Heart left ventricle (tissue), 16 donors: ENCODE measurements at regions not wholly inside any gene's neighbourhood (a gene's known extent, or its start where the extent isn't known, plus 50 kb on each side); places are given as distances from the start of the nearest gene placed in this dataset.

Source experiments
- ATAC-seq, 4 donors: fragments of 200-7000 bp; cut with Tn5 transposase; one replicate each; pipeline ENCODE4 v1.9.1; 2020 to 2022; ENCODE audit warnings: moderate library complexity in 4 of 4, mild to moderate bottlenecking in 3 of 4, moderate number of reproducible peaks in 1 of 4
- DNase-seq, 5 donors: peaks; one replicate each; pipeline ENCODE4 v3.0.0-alpha.2; 2020
- H3K27ac ChIP-seq, 12 donors: fragments of 200-600 bp; sonication (generic) in 4 of 12; one replicate each; pipeline versions ENCODE4 v1.5.0 to v1.8.0; 2016 to 2022; ENCODE audit warnings: mild to moderate bottlenecking in 2 of 12
- H3K27me3 ChIP-seq, 9 donors: fragments of 200-600 bp; sonication (generic) in 2 of 9; one replicate each; pipeline versions ENCODE4 v1.5.1 to v1.8.0; 2016 to 2022; ENCODE audit warnings: mild to moderate bottlenecking in 3 of 9
- H3K36me3 ChIP-seq, 9 donors: fragments of 200-600 bp; sonication (generic) in 2 of 9; one replicate each; pipeline versions ENCODE4 v1.5.0 to v1.8.0; 2018 to 2022; ENCODE audit warnings: mild to moderate bottlenecking in 2 of 9
- H3K4me1 ChIP-seq, 12 donors: fragments of 200-600 bp; sonication (generic) in 4 of 12; one replicate each; pipeline versions ENCODE4 v1.5.0 to v1.8.0; 2016 to 2022; ENCODE audit warnings: mild to moderate bottlenecking in 3 of 12
- H3K4me3 ChIP-seq, 12 donors: fragments of 200-600 bp; sonication (generic) in 4 of 12; one replicate each; pipeline versions ENCODE4 v1.5.0 to v1.8.0; 2017 to 2022; ENCODE audit warnings: mild to moderate bottlenecking in 9 of 12, moderate library complexity in 4 of 12
- H3K9me3 ChIP-seq, 12 donors: fragments of 200-600 bp; sonication (generic) in 4 of 12; one replicate each; pipeline versions ENCODE4 v1.5.0 to v1.8.0; 2016 to 2022; ENCODE audit warnings: mild to moderate bottlenecking in 1 of 12
- CTCF ChIP-seq, 12 donors: fragments of 200-600 bp; sonication (generic) in 4 of 12; IDR thresholded peaks; one replicate each; pipeline versions ENCODE4 v1.5.0 to v1.8.0; 2018 to 2022; ENCODE audit warnings: antibody characterized with exemption in 12 of 12, mild to moderate bottlenecking in 5 of 12
- POLR2A ChIP-seq, 2 donors: fragments of 450-650 bp; IDR thresholded peaks; one replicate each; pipeline ENCODE4 v1.6.1; 2017; ENCODE audit warnings: antibody characterized with exemption in 2 of 2, mild to moderate bottlenecking in 2 of 2, moderate library complexity in 2 of 2
- WGBS, 4 donors: extraction: QIAGEN DNeasy Blood & Tissue Kit in 2 of 4; methylation state at CpG; one replicate each; pipeline versions ENCODE4 v1.1.5 to v1.1.7; 2013 to 2018; 5-methylcytosine and 5-hydroxymethylcytosine counted together
- intact Hi-C, 10 donors: fragments of 100-400 bp; cut with DNase I; formaldehyde crosslinking; loops; one replicate each; pipeline versions ENCODE4 v1.11.1 to v1.14.2; 2022
- donor health status: ischemic (EF 13 %, LVEDD 7.1; RV severe dilation, severe dysfunction).
- donor health status: healthy with polysubstance abuse.
- donor health status: DM: no; HTN: yes; CAD: no.
- donor health status: DM: no; HTN: no; CAD: no.
- donor health status: ischemic (EF 25% LVEDD 6.9; RV normal size, moderate dysfunction).
- donor health status: ischemic (EF 25% LVEDD 5.7; RV mildly dilated, moderate dysfunction).
- donor health status: healthy.
- donor health status: DM: yes; HTN: yes; CAD: no.
- donor health status: ischemic (EF 35%, LVEDD 5.7; RV mildly dilated, moderate dysfunction).
- donor health status: nonischemic (EF 11% LVEDD 7.7; RV severe dilation, severe dysfunction).
- donor health status: DM: yes; HTN: yes; CAD: no.
- donor health status: PGD.
- donor health status: ischemic (EF 29% LVEDD 5.4; RV normal size, mild dysfunction).
- donor health status: nonischemic (EF 23%, LVEDD 6.1; RV moderate dilation, normal function).

GRCh38 chr16:35306915-35307314 is 1847.5 kb downstream of the TP53TG3F start:
- H3K27ac ChIP-seq = no peak overlapping the region
- DNase-seq (no peak), ATAC-seq (no peak)
- TF ChIP-seq POLR2A (IDR thresholded peaks at IDR 0.05) = no peak
- TF ChIP-seq CTCF (IDR thresholded peaks at IDR 0.05) = no peak
- no peaks in the 10 kb centered on the region for H3K27me3 ChIP-seq
- 0 to 7% (median 4%) methylated on average over 1 of the region's 1 CpG for WGBS, 4 donors
- peaks cover 0 to 2% (median 0%) of the 10 kb centered on the region in 12 donors for H3K9me3 ChIP-seq
- no peaks in the 10 kb centered on the region for H3K36me3 ChIP-seq
- intact Hi-C loops = loop anchor here in 1 of 10 donors (10.0 kb wide), 1 partner anchor 58 kb away; no protein-coding TSS in a partner anchor
- no peaks in the 10 kb centered on the region for H3K4me1 ChIP-seq
- H3K4me3 ChIP-seq = no peak overlapping the region

- H3K4me1 ChIP-seq = no peaks in the 10 kb centered on the region
- intact Hi-C loops = loop anchor here in 1 of 10 donors (10.0 kb wide), 1 partner anchor 56 kb away; no protein-coding TSS in a partner anchor
- H3K9me3 ChIP-seq = peaks cover 0 to 5% (median 0%) of the 10 kb centered on the region in 12 donors
- WGBS, 4 donors = 57 to 66% (median 61%) methylated on average over 5 of the region's 5 CpGs
- TF ChIP-seq CTCF (IDR thresholded peaks at IDR 0.05) = no peak
- no peak for TF ChIP-seq POLR2A (IDR thresholded peaks at IDR 0.05)
- H3K27me3 ChIP-seq = no peaks in the 10 kb centered on the region
- H3K27ac ChIP-seq = no peak overlapping the region
- ATAC-seq (no peak), DNase-seq (no peak)
- no peaks in the 10 kb centered on the region for H3K36me3 ChIP-seq
- H3K4me3 ChIP-seq = no peak overlapping the region
These were observed 1849.3 kb downstream of the TP53TG3F start for GRCh38 chr16:35308674-35309073.

- intact Hi-C loops = loop anchor here in 1 of 10 donors (10.0 kb wide), 1 partner anchor 56 kb away; no protein-coding TSS in a partner anchor
- peaks cover 0 to 5% (median 0%) of the 10 kb centered on the region in 12 donors for H3K9me3 ChIP-seq
- H3K36me3 ChIP-seq = no peaks in the 10 kb centered on the region
- no peaks in the 10 kb centered on the region for H3K4me1 ChIP-seq
- H3K27me3 ChIP-seq = no peaks in the 10 kb centered on the region
- DNase-seq = no peak
- H3K27ac ChIP-seq = no peak overlapping the region
- peak in 1 of 4 donors; percentile 11 for ATAC-seq
- 66 to 71% (median 70%) methylated on average over 2 to 3 of the region's 3 CpGs for WGBS, 4 donors
- no peak overlapping the region for H3K4me3 ChIP-seq
- TF ChIP-seq CTCF (IDR thresholded peaks at IDR 0.05) (no peak), POLR2A (IDR thresholded peaks at IDR 0.05) (no peak)
These were observed 1851.6 kb downstream of the TP53TG3F start for GRCh38 chr16:35310999-35311398.

- 47 to 77% (median 59%) methylated on average over 6 to 10 of the region's 10 CpGs for WGBS, 4 donors
These were observed 1852.1 kb downstream of the TP53TG3F start for GRCh38 chr16:35311475-35311874.

More at GRCh38 chr16:35311475-35311874, 1852.1 kb downstream of the TP53TG3F start:
- Histone ChIP-seq H3K36me3 (no peaks in the 10 kb centered on the region), H3K4me1 (no peaks in the 10 kb centered on the region), H3K4me3 (no peak overlapping the region), H3K27ac (no peak overlapping the region), H3K9me3 (peaks cover 0 to 8% (median 0%) of the 10 kb centered on the region in 12 donors), H3K27me3 (no peaks in the 10 kb centered on the region)
- ATAC-seq (no peak), DNase-seq (no peak)
- no peak for TF ChIP-seq POLR2A (IDR thresholded peaks at IDR 0.05)
- no peak for TF ChIP-seq CTCF (IDR thresholded peaks at IDR 0.05)
- intact Hi-C loops = loop anchor here in 1 of 10 donors (10.0 kb wide), 1 partner anchor 57 kb away; no protein-coding TSS in a partner anchor
